ENCODE measurements at regions not wholly inside any gene's neighbourhood (a gene's known extent, or its start where the extent isn't known, plus 50 kb on each side); places are given as distances from the start of the nearest gene placed in this dataset.

- no peak overlapping the region for H3K4me3 ChIP-seq (ENCODE audit: low read depth, low read length)
- TF ChIP-seq CTCF (conservative IDR thresholded peaks at IDR 0.05; ENCODE audit: low read depth, low read length), result no peak
- DNase-seq (ENCODE audit: low read depth), result no peak
These were observed 505.8 kb upstream of the STEAP1 start for GRCh38 chr7:89648509-89648908.

- TF ChIP-seq CTCF (conservative IDR thresholded peaks at IDR 0.05; ENCODE audit: low read depth, low read length), result no peak
- H3K4me3 ChIP-seq (ENCODE audit: low read depth, low read length), result no peak overlapping the region
- no peak for DNase-seq (ENCODE audit: low read depth)
These were observed 498.3 kb upstream of the STEAP1 start for GRCh38 chr7:89655946-89656345.

- no peak for TF ChIP-seq CTCF (conservative IDR thresholded peaks at IDR 0.05; ENCODE audit: low read depth, low read length)
- H3K4me3 ChIP-seq (ENCODE audit: low read depth, low read length), result no peak overlapping the region
- no peak for DNase-seq (ENCODE audit: low read depth)
These were observed 492.4 kb upstream of the STEAP1 start for GRCh38 chr7:89661876-89662275.

GRCh38 chr7:89666136-89666835 lies 488.0 kb upstream of the STEAP1 start:
- no peak for DNase-seq (ENCODE audit: low read depth)
- H3K4me3 ChIP-seq (ENCODE audit: low read depth, low read length), result no peak overlapping the region
- no peak for TF ChIP-seq CTCF (conservative IDR thresholded peaks at IDR 0.05; ENCODE audit: low read depth, low read length)

- H3K4me3 ChIP-seq (ENCODE audit: low read depth, low read length), result no peak overlapping the region
- no peak for DNase-seq (ENCODE audit: low read depth)
- TF ChIP-seq CTCF (conservative IDR thresholded peaks at IDR 0.05; ENCODE audit: low read depth, low read length), result no peak
These were observed 474.1 kb upstream of the STEAP1 start for GRCh38 chr7:89680161-89680560.

GRCh38 chr7:89681448-89681847 lies 472.8 kb upstream of the STEAP1 start:
- no peak overlapping the region for H3K4me3 ChIP-seq (ENCODE audit: low read depth, low read length)
- no peak for TF ChIP-seq CTCF (conservative IDR thresholded peaks at IDR 0.05; ENCODE audit: low read depth, low read length)
- no peak for DNase-seq (ENCODE audit: low read depth)

GRCh38 chr7:89685287-89685686 lies 469.0 kb upstream of the STEAP1 start:
- DNase-seq (ENCODE audit: low read depth), result no peak
- no peak overlapping the region for H3K4me3 ChIP-seq (ENCODE audit: low read depth, low read length)
- no peak for TF ChIP-seq CTCF (conservative IDR thresholded peaks at IDR 0.05; ENCODE audit: low read depth, low read length)
